GM21529 (cell line): ENCODE measurements at regions not wholly inside any gene's neighbourhood (a gene's known extent, or its start where the extent isn't known, plus 50 kb on each side); places are given as distances from the start of the nearest gene placed in this dataset.
"Not testable (repeated sequence)": the region's sequence is repeated elsewhere in the genome, so short reads cannot be mapped to it uniquely, and the experiment has no call there.

Experiments used
- ATAC-seq: cut with Tn5 transposase; IDR thresholded peaks from one replicate; pipeline ENCODE4 v1.9.1; 2021; ENCODE audit not compliant: unreplicated experiment

- no peak for ATAC-seq
These were observed 129.2 kb downstream of the TBX18 start for GRCh38 chr6:84635081-84635761.

GRCh38 chr6:84633771-84634170 lies 130.6 kb downstream of the TBX18 start:
- ATAC-seq: no peak

GRCh38 chr6:84626527-84626926 lies 137.9 kb downstream of the TBX18 start:
- ATAC-seq: not testable (repeated sequence)

- no peak for ATAC-seq
These were observed 138.9 kb downstream of the TBX18 start for GRCh38 chr6:84625506-84625905.

GRCh38 chr6:84623956-84624680 lies 140.3 kb downstream of the TBX18 start:
- ATAC-seq: no peak

GRCh38 chr6:84618836-84619235 lies 145.6 kb downstream of the TBX18 start:
- no peak for ATAC-seq

- no peak for ATAC-seq
These were observed 146.2 kb downstream of the TBX18 start for GRCh38 chr6:84618046-84618752.

- ATAC-seq: no peak
These were observed 148.4 kb downstream of the TBX18 start for GRCh38 chr6:84615987-84616386.

- no peak for ATAC-seq
These were observed 149.1 kb downstream of the TBX18 start for GRCh38 chr6:84615113-84615850.

GRCh38 chr6:84606860-84607259 lies 157.5 kb downstream of the TBX18 start:
- no peak for ATAC-seq

- ATAC-seq: no peak
These were observed 159.1 kb downstream of the TBX18 start for GRCh38 chr6:84605298-84605697.

- no peak for ATAC-seq
These were observed 163.0 kb downstream of the TBX18 start for GRCh38 chr6:84601366-84601765.

GRCh38 chr6:84599991-84600390 lies 164.4 kb downstream of the TBX18 start:
- ATAC-seq: no peak

GRCh38 chr6:84597238-84597875 lies 167.0 kb downstream of the TBX18 start:
- ATAC-seq: no peak

GRCh38 chr6:84596488-84596887 lies 167.9 kb downstream of the TBX18 start:
- ATAC-seq: no peak

- no peak for ATAC-seq
These were observed 175.7 kb downstream of the TBX18 start for GRCh38 chr6:84588697-84589080.

GRCh38 chr6:84587994-84588696 lies 176.3 kb downstream of the TBX18 start:
- not testable (repeated sequence) for ATAC-seq

GRCh38 chr6:84587202-84587940 lies 177.0 kb downstream of the TBX18 start:
- ATAC-seq: not testable (repeated sequence)

GRCh38 chr6:84583784-84584183 lies 180.6 kb downstream of the TBX18 start:
- no peak for ATAC-seq
